ENCODE measurements at regions not wholly inside any gene's neighbourhood (a gene's known extent, or its start where the extent isn't known, plus 50 kb on each side); places are given as distances from the start of the nearest gene placed in this dataset.

DNA sequence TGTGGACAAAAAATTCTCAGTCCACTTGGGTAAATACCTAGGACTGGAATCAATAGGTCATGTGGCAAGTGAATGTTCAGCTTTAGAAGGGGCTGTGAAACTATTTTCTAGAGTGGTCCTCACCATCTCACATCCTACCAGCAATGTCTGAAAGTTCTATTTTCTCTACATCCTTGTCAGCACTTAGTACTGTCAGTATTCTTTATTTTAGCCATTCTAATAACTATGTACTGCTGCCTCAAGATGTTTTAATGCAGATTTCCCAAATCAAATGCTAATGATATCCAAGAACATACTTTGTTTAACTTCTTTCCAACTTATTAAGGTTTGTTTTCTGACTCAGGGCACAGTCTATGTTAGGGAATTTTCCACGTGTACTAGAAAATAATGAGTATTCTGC, 317.0 kb downstream of the BRD1 start:
- Histone ChIP-seq H4K20me1 (ENCODE audit: insufficient read depth, low read length, poor library complexity, severe bottlenecking) (no peaks in the 10 kb centered on the region), H2AFZ (ENCODE audit: low read length) (no peak overlapping the region), H3K4me1 (ENCODE audit: insufficient read depth, low read length, poor library complexity, severe bottlenecking) (peaks cover 24% of the 10 kb centered on the region), H3K4me3 (ENCODE audit: low read length, poor library complexity, severe bottlenecking) (no peak overlapping the region), H3K9me3 (ENCODE audit: insufficient read depth, low read depth, low read length) (peaks cover 10% of the 10 kb centered on the region; the same call in 1 of the 2 replicates), H3K9ac (ENCODE audit: low read depth, low read length, poor library complexity, severe bottlenecking) (no peak overlapping the region), H3K79me2 (ENCODE audit: insufficient read depth, low read length) (0 out of 2 replicates have a peak, but pooled peaks cover 8% of the 10 kb centered on the region), H3K27me3 (ENCODE audit: insufficient read depth, low read length, poor library complexity, severe bottlenecking) (no peaks in the 10 kb centered on the region), H3K4me2 (ENCODE audit: low read depth, low read length, poor library complexity, severe bottlenecking) (no peak overlapping the region), H3K9me2 (replicated peaks; ENCODE audit: low read depth, low read length) (no peaks in the 10 kb centered on the region), H3F3A (ENCODE audit: low read depth) (no peaks in the 10 kb centered on the region), H3K36me3 (ENCODE audit: insufficient read depth, low read length) (0 out of 2 replicates have a peak, but pooled peaks cover 4% of the 10 kb centered on the region)
- TF ChIP-seq EZH2phosphoT487 (IDR thresholded peaks at IDR 0.05; ENCODE audit: borderline replicate concordance) (no peak), CTCF (conservative IDR thresholded peaks at IDR 0.05; ENCODE audit: low read length) (no peak)

GRCh38 chr22:49509016-49509415, 318.7 kb downstream of the BRD1 start:
- Histone ChIP-seq H3K9me2 (replicated peaks; ENCODE audit: low read depth, low read length) (no peaks in the 10 kb centered on the region), H3K4me1 (ENCODE audit: insufficient read depth, low read length, poor library complexity, severe bottlenecking) (peaks cover 36% of the 10 kb centered on the region), H3K79me2 (ENCODE audit: insufficient read depth, low read length) (0 out of 2 replicates have a peak, but pooled peaks cover 3% of the 10 kb centered on the region), H2AFZ (ENCODE audit: low read length) (no peak overlapping the region), H3K4me3 (ENCODE audit: low read length, poor library complexity, severe bottlenecking) (no peak overlapping the region), H4K20me1 (ENCODE audit: insufficient read depth, low read length, poor library complexity, severe bottlenecking) (no peaks in the 10 kb centered on the region), H3K9me3 (ENCODE audit: insufficient read depth, low read depth, low read length) (peaks cover 10% of the 10 kb centered on the region; the same call in 1 of the 2 replicates), H3K9ac (ENCODE audit: low read depth, low read length, poor library complexity, severe bottlenecking) (no peak overlapping the region), H3K27me3 (ENCODE audit: insufficient read depth, low read length, poor library complexity, severe bottlenecking) (no peaks in the 10 kb centered on the region), H3K4me2 (ENCODE audit: low read depth, low read length, poor library complexity, severe bottlenecking) (no peak overlapping the region), H3F3A (ENCODE audit: low read depth) (no peaks in the 10 kb centered on the region), H3K36me3 (ENCODE audit: insufficient read depth, low read length) (0 out of 2 replicates have a peak, but pooled peaks cover 4% of the 10 kb centered on the region)
- TF ChIP-seq CTCF (conservative IDR thresholded peaks at IDR 0.05; ENCODE audit: low read length) (no peak), EZH2phosphoT487 (IDR thresholded peaks at IDR 0.05; ENCODE audit: borderline replicate concordance) (no peak)

DNA sequence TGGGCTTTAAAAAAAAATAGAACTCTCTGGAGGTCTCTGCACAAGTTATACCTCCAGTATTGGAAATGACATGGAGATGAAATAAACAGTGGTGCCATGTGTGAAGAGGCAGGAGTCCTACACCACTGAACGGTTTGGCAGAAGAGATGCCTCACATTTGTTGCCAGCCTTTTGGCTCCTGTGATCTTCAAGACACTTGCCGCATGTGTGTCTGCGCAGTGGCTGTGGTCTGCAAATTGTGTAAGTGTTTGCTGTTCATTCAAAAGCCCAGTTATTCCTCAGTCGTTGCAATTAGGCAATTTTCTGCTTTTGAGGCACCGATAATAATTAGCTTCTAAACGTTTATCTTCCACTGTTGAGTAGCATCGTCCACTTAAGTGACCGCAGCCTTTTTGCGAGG, 319.1 kb downstream of the BRD1 start:
- Histone ChIP-seq H2AFZ (ENCODE audit: low read length) (no peak overlapping the region), H3K4me3 (ENCODE audit: low read length, poor library complexity, severe bottlenecking) (no peak overlapping the region), H3K4me2 (ENCODE audit: low read depth, low read length, poor library complexity, severe bottlenecking) (no peak overlapping the region), H3F3A (ENCODE audit: low read depth) (peaks cover 2% of the 10 kb centered on the region; the same call in 1 of the 2 replicates), H4K20me1 (ENCODE audit: insufficient read depth, low read length, poor library complexity, severe bottlenecking) (no peaks in the 10 kb centered on the region), H3K4me1 (ENCODE audit: insufficient read depth, low read length, poor library complexity, severe bottlenecking) (peaks cover 39% of the 10 kb centered on the region), H3K79me2 (ENCODE audit: insufficient read depth, low read length) (0 out of 2 replicates have a peak, but pooled peaks cover 3% of the 10 kb centered on the region), H3K27me3 (ENCODE audit: insufficient read depth, low read length, poor library complexity, severe bottlenecking) (no peaks in the 10 kb centered on the region), H3K9me3 (ENCODE audit: insufficient read depth, low read depth, low read length) (peaks cover 10% of the 10 kb centered on the region; the same call in 1 of the 2 replicates), H3K36me3 (ENCODE audit: insufficient read depth, low read length) (0 out of 2 replicates have a peak, but pooled peaks cover 4% of the 10 kb centered on the region), H3K9ac (ENCODE audit: low read depth, low read length, poor library complexity, severe bottlenecking) (no peak overlapping the region), H3K9me2 (replicated peaks; ENCODE audit: low read depth, low read length) (no peaks in the 10 kb centered on the region)
- TF ChIP-seq EZH2phosphoT487 (IDR thresholded peaks at IDR 0.05; ENCODE audit: borderline replicate concordance), result no peak
